A673 (cell line): ENCODE measurements at regions not wholly inside any gene's neighbourhood (a gene's known extent, or its start where the extent isn't known, plus 50 kb on each side); places are given as distances from the start of the nearest gene placed in this dataset.
A peak's percentile ranks its signal among the peaks of the same experiment; 100 is the strongest.

ENCODE experiments used
- BruUV-seq: library from RNA; stranded (reverse); fragments of 400-500 nt; replicated peaks from 2 replicates; lab custom pipeline; 2021; lab: Mats Ljungman, UMichigan
- CTCF ChIA-PET: fragments of 300-600 bp; sonication (Branson Sonifier 250); formaldehyde crosslinking; loops from one replicate; lab custom pipeline; 2022; ENCODE audit warnings: antibody characterized with exemption; lab: Charles Lee
- POLR2A ChIA-PET: fragments of 300-600 bp; sonication (Branson Sonifier 250); formaldehyde crosslinking; loops from one replicate; lab custom pipeline; 2022; ENCODE audit warnings: antibody characterized with exemption; ENCODE audit not compliant: low non-redundant PET; lab: Charles Lee
- DNase-seq: peaks from one replicate; pipeline ENCODE4 v3.0.0-alpha.2; 2015; ENCODE audit warnings: low spot score
- H3K27ac ChIP-seq: fragments of 200-600 bp; sonication (generic); 2 replicates; pipeline ENCODE4 v1.5.1; 2016; ENCODE audit warnings: mixed run types, low read depth, mild to moderate bottlenecking, mixed read lengths, antibody characterized with exemption, low read length; ENCODE audit not compliant: poor library complexity, severe bottlenecking
- H3K27me3 ChIP-seq: fragments of 200-600 bp; sonication (generic); replicated peaks from 2 replicates; pipeline ENCODE4 v1.6.1; 2017; ENCODE audit warnings: mixed run types, low read depth, mild to moderate bottlenecking, mixed read lengths, antibody characterized with exemption, low read length; ENCODE audit not compliant: insufficient read depth, poor library complexity
- H3K36me3 ChIP-seq: fragments of 200-600 bp; sonication (generic); 2 replicates; pipeline ENCODE4 v1.6.1; 2016; ENCODE audit warnings: mixed run types, mild to moderate bottlenecking, mixed read lengths, antibody characterized with exemption, low read length; ENCODE audit not compliant: insufficient read depth, poor library complexity, severe bottlenecking
- H3K4me1 ChIP-seq: fragments of 200-600 bp; sonication (generic); 2 replicates; pipeline ENCODE4 v1.6.1; 2017; ENCODE audit warnings: mixed run types, mild to moderate bottlenecking, mixed read lengths, antibody characterized with exemption, low read length; ENCODE audit not compliant: insufficient read depth, poor library complexity, severe bottlenecking
- H3K4me3 ChIP-seq: fragments of 200-600 bp; sonication (generic); 2 replicates; pipeline ENCODE4 v1.5.1; 2016; ENCODE audit warnings: low read depth, mixed run types, mild to moderate bottlenecking, mixed read lengths, low read length; ENCODE audit not compliant: poor library complexity, severe bottlenecking
- H3K9me3 ChIP-seq: fragments of 200-600 bp; sonication (generic); 2 replicates; pipeline ENCODE4 v1.6.1; 2016; ENCODE audit warnings: mixed run types, low read depth, mild to moderate bottlenecking, mixed read lengths, antibody characterized with exemption, low read length; ENCODE audit not compliant: poor library complexity, severe bottlenecking
- EZH2 ChIP-seq: fragments of 200-600 bp; sonication (generic); IDR thresholded peaks from 2 replicates; pipeline ENCODE4 v1.6.1; 2017; ENCODE audit warnings: borderline replicate concordance, low read depth, mild to moderate bottlenecking, mixed read lengths, antibody characterized with exemption, low read length; ENCODE audit not compliant: poor library complexity, severe bottlenecking
- intact Hi-C: fragments of 100-400 bp; cut with micrococcal nuclease; formaldehyde crosslinking; loops from one replicate; pipeline ENCODE4 v1.10.0; 2022; ENCODE audit not compliant: unreplicated experiment
- TF ChIP-seq, protein P1 (sequence below): fragments of 300-800, 200-600 bp; sonication (generic); conservative IDR thresholded peaks from 2 replicates; pipeline ENCODE4 v1.5.1; 2017; ENCODE audit warnings: low read depth, mild to moderate bottlenecking, antibody characterized with exemption, low read length, moderate library complexity, mixed read lengths

- H3K4me1 ChIP-seq = no peaks in the 10 kb centered on the region
- no peak for DNase-seq
- no peaks in the 10 kb centered on the region for H3K27me3 ChIP-seq
- H3K4me3 ChIP-seq = no peak overlapping the region
- H3K9me3 ChIP-seq = peaks cover 19% of the 10 kb centered on the region
- ChIA-PET POLR2A (no interaction called here), CTCF (no interaction called here)
- no TSS peak for BruUV-seq
- intact Hi-C loops = no loop called here
- no peaks in the 10 kb centered on the region for H3K36me3 ChIP-seq
- H3K27ac ChIP-seq = no peak overlapping the region
- no peak for TF ChIP-seq EZH2
- TF ChIP-seq, protein P1, sequence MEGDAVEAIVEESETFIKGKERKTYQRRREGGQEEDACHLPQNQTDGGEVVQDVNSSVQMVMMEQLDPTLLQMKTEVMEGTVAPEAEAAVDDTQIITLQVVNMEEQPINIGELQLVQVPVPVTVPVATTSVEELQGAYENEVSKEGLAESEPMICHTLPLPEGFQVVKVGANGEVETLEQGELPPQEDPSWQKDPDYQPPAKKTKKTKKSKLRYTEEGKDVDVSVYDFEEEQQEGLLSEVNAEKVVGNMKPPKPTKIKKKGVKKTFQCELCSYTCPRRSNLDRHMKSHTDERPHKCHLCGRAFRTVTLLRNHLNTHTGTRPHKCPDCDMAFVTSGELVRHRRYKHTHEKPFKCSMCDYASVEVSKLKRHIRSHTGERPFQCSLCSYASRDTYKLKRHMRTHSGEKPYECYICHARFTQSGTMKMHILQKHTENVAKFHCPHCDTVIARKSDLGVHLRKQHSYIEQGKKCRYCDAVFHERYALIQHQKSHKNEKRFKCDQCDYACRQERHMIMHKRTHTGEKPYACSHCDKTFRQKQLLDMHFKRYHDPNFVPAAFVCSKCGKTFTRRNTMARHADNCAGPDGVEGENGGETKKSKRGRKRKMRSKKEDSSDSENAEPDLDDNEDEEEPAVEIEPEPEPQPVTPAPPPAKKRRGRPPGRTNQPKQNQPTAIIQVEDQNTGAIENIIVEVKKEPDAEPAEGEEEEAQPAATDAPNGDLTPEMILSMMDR = no peak
These were observed 1097.5 kb upstream of the TMPRSS15 start for GRCh38 chr21:19501115-19501514.

GRCh38 chr21:19507682-19508260 is 1104.2 kb upstream of the TMPRSS15 start:
- Histone ChIP-seq H3K4me1 (no peaks in the 10 kb centered on the region), H3K27ac (no peak overlapping the region), H3K4me3 (no peak overlapping the region), H3K27me3 (no peaks in the 10 kb centered on the region), H3K36me3 (no peaks in the 10 kb centered on the region), H3K9me3 (no peaks in the 10 kb centered on the region)
- POLR2A ChIA-PET = no interaction called here
- BruUV-seq = no TSS peak
- intact Hi-C loops = no loop called here
- DNase-seq = peak; percentile 2
- CTCF ChIA-PET = interaction anchor here (0.7 kb wide), 1 partner anchor 1078 kb away, joined by 3 read pairs; no protein-coding TSS in a partner anchor
- no peak for TF ChIP-seq EZH2
- TF ChIP-seq, protein P1 = peak; percentile 38

DNA sequence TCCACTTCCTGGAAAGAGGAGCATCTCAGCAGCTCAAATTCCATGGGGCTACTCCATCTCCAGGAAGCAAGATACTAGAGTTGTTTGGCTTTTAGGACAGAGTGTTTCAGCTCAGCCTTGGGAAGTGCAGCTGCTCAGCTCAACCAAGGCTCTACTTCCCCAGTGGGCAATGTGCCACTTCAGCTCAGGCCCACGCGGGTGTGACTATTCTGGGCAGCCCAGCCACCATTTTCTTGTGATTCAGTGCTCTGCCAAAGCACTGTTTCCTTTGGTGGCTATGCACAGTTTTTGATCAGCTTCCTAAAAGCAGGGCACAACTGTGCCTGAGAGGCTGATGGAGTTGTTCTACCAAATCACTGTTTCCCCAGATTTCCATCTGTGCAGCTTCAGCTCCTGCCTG is 1104.9 kb upstream of the TMPRSS15 start:
- intact Hi-C loops = no loop called here
- DNase-seq = no peak
- Histone ChIP-seq H3K27me3 (no peaks in the 10 kb centered on the region), H3K9me3 (no peaks in the 10 kb centered on the region), H3K4me1 (no peaks in the 10 kb centered on the region), H3K36me3 (no peaks in the 10 kb centered on the region), H3K27ac (no peak overlapping the region), H3K4me3 (no peak overlapping the region)
- POLR2A ChIA-PET = no interaction called here
- no TSS peak for BruUV-seq
- TF ChIP-seq, protein P1 = no peak
- no peak for TF ChIP-seq EZH2
- CTCF ChIA-PET = interaction anchor here (0.7 kb wide), 1 partner anchor 1077 kb away, joined by 3 read pairs; no protein-coding TSS in a partner anchor
